HepG2 (cell line): ENCODE measurements at regions not wholly inside any gene's neighbourhood (a gene's known extent, or its start where the extent isn't known, plus 50 kb on each side); places are given as distances from the start of the nearest gene placed in this dataset.

Source experiments
- ARID3A ChIP-seq: IDR thresholded peaks from 2 replicates; pipeline ENCODE4 v1.6.1; 2012; ENCODE audit warnings: low read depth, low read length, improper control_type of control experiment
- ATAD3A ChIP-seq: sonication (generic); formaldehyde crosslinking; IDR thresholded peaks from 2 replicates; pipeline ENCODE4 v1.4.0; 2020; ENCODE audit warnings: missing genetic modification reagents
- CREM ChIP-seq, 2 experiments: sonication (generic) in 1 of 2; formaldehyde crosslinking in 1 of 2; IDR thresholded peaks; 2 replicates each; pipeline versions ENCODE4 v1.4.0 to v1.6.1; 2016 to 2020; ENCODE audit warnings: antibody characterized with exemption in 1 of 2, mild to moderate bottlenecking in 1 of 2, missing genetic modification reagents in 1 of 2
- DPF2 ChIP-seq: sonication (generic); formaldehyde crosslinking; IDR thresholded peaks from 2 replicates; pipeline ENCODE4 v1.4.0; 2020; ENCODE audit warnings: mild to moderate bottlenecking, low read depth, missing genetic modification reagents, borderline replicate concordance
- DRAP1 ChIP-seq: IDR thresholded peaks from 2 replicates; pipeline ENCODE4 v1.6.1; 2016; ENCODE audit warnings: missing genetic modification reagents, missing compliant biosample characterization
- FOXK2 ChIP-seq: fragments of 450-650 bp; IDR thresholded peaks from 2 replicates; pipeline ENCODE4 v1.6.1; 2016
- GATA4 ChIP-seq: sonication (generic); IDR thresholded peaks from 2 replicates; pipeline ENCODE4 v1.6.1; 2016; ENCODE audit warnings: antibody characterized with exemption, low read depth, borderline replicate concordance
- GATAD1 ChIP-seq: IDR thresholded peaks from 2 replicates; pipeline ENCODE4 v1.6.1; 2016; ENCODE audit warnings: missing genetic modification reagents, missing compliant biosample characterization
- ISL2 ChIP-seq: sonication (generic); formaldehyde crosslinking; IDR thresholded peaks from 2 replicates; pipeline ENCODE4 v1.5.0; 2020; ENCODE audit warnings: missing genetic modification reagents
- JUND ChIP-seq: sonication (generic); formaldehyde crosslinking; IDR thresholded peaks from 2 replicates; pipeline ENCODE4 v1.8.0; 2022; ENCODE audit warnings: mild to moderate bottlenecking, missing genetic modification reagents
- KDM1A ChIP-seq: IDR thresholded peaks from 2 replicates; pipeline ENCODE4 v1.6.1; 2016; ENCODE audit warnings: missing compliant biosample characterization
- KDM3A ChIP-seq: IDR thresholded peaks from 2 replicates; pipeline ENCODE4 v1.6.1; 2018; ENCODE audit warnings: low read depth, missing compliant biosample characterization
- NCOR1 ChIP-seq: fragments of 200-600 bp; sonication (generic); IDR thresholded peaks from 2 replicates; pipeline ENCODE4 v1.7.0; 2017; ENCODE audit warnings: antibody characterized with exemption, low read length, borderline replicate concordance
- NR2F6 ChIP-seq, 2 experiments: IDR thresholded peaks; 2 replicates each; pipeline ENCODE4 v1.6.1; 2016; ENCODE audit warnings: antibody characterized with exemption in 1 of 2, mild to moderate bottlenecking in 1 of 2
- SAP130 ChIP-seq: IDR thresholded peaks from 2 replicates; pipeline ENCODE4 v1.6.1; 2016; ENCODE audit warnings: low read depth
- SIN3B ChIP-seq: fragments of 150-350 bp; IDR thresholded peaks from 2 replicates; pipeline ENCODE4 v1.6.1; 2014; ENCODE audit warnings: low read length
- SMAD9 ChIP-seq: sonication (generic); formaldehyde crosslinking; IDR thresholded peaks from 2 replicates; pipeline ENCODE4 v1.5.1; 2020; ENCODE audit warnings: mild to moderate bottlenecking, missing genetic modification reagents
- SOX5 ChIP-seq: IDR thresholded peaks from 2 replicates; pipeline ENCODE4 v1.6.1; 2016; ENCODE audit warnings: borderline replicate concordance
- STAG1 ChIP-seq: sonication (generic); formaldehyde crosslinking; IDR thresholded peaks from 2 replicates; pipeline ENCODE4 v1.4.0; 2020; ENCODE audit warnings: missing genetic modification reagents
- TCF12 ChIP-seq, 2 experiments: fragments of 450-650 bp in 1 of 2; sonication (generic) in 1 of 2; formaldehyde crosslinking in 1 of 2; IDR thresholded peaks; 2 replicates each; pipeline versions ENCODE4 v1.6.1 to v1.8.0; 2017 to 2022; ENCODE audit warnings: antibody characterized with exemption in 1 of 2, mild to moderate bottlenecking in 1 of 2, missing genetic modification reagents in 1 of 2, moderate library complexity in 1 of 2
- ZBTB25 ChIP-seq: IDR thresholded peaks from 2 replicates; pipeline ENCODE4 v1.6.1; 2018; ENCODE audit warnings: missing genetic modification reagents
- ZBTB7A ChIP-seq: sonication (generic); formaldehyde crosslinking; IDR thresholded peaks from 2 replicates; pipeline ENCODE4 v1.8.0; 2022; ENCODE audit warnings: mild to moderate bottlenecking, missing genetic modification reagents
- ZFY ChIP-seq: sonication (generic); formaldehyde crosslinking; IDR thresholded peaks from 2 replicates; pipeline ENCODE4 v1.4.0; 2020; ENCODE audit warnings: missing genetic modification reagents
- ZNF264 ChIP-seq: sonication (generic); formaldehyde crosslinking; IDR thresholded peaks from 2 replicates; pipeline ENCODE4 v1.4.0; 2020; ENCODE audit warnings: missing genetic modification reagents
- ZNF691 ChIP-seq: sonication (generic); formaldehyde crosslinking; IDR thresholded peaks from 2 replicates; pipeline ENCODE4 v1.4.0; 2020; ENCODE audit warnings: missing genetic modification reagents, low read depth, mild to moderate bottlenecking, borderline replicate concordance
- ZNF773 ChIP-seq: sonication (generic); formaldehyde crosslinking; IDR thresholded peaks from 2 replicates; pipeline ENCODE4 v1.4.0; 2020; ENCODE audit warnings: missing genetic modification reagents, borderline replicate concordance
- ZNF775 ChIP-seq: sonication (generic); formaldehyde crosslinking; IDR thresholded peaks from 2 replicates; pipeline ENCODE4 v1.4.0; 2020; ENCODE audit warnings: missing genetic modification reagents, mild to moderate bottlenecking, moderate library complexity, borderline replicate concordance
- ZSCAN31 ChIP-seq: sonication (generic); formaldehyde crosslinking; IDR thresholded peaks from 2 replicates; pipeline ENCODE4 v1.5.0; 2020; ENCODE audit warnings: low read depth, mild to moderate bottlenecking, missing genetic modification reagents

GRCh38 chr7:13017333-13017857, 330.0 kb downstream of the ARL4A start (continued):
- TF ChIP-seq ZBTB7A (no peak), ATAD3A (CRISPR knock-in tag) (no peak), KDM3A (CRISPR knock-in tag) (peak; percentile 57; the same call in 1 of the 2 replicates), ZNF773 (no peak), ZNF691 (CRISPR knock-in tag) (peak; percentile 37; the same call in 1 of the 2 replicates), NR2F6 (IDR thresholded peaks at IDR 0.05) (peak; percentile 90), NR2F6 (CRISPR knock-in tag; IDR thresholded peaks at IDR 0.05) (peak; percentile 89), ZNF264 (CRISPR knock-in tag) (peak; percentile 51; the same call in 1 of the 2 replicates), TCF12 (IDR thresholded peaks at IDR 0.05) (no peak), TCF12 (CRISPR knock-in tag; IDR thresholded peaks at IDR 0.05) (peak; percentile 94), GATA4 (peak; percentile 96), SOX5 (peak; percentile 99), ARID3A (peak; percentile 98), JUND (peak; percentile 98), KDM1A (CRISPR knock-in tag) (no peak), GATAD1 (CRISPR knock-in tag) (peak; percentile 62; the same call in 1 of the 2 replicates), SMAD9 (CRISPR knock-in tag) (no peak), ZFY (no peak), SAP130 (CRISPR knock-in tag) (peak; percentile 70), SIN3B (no peak), NCOR1 (peak; percentile 95; the same call in 1 of the 2 replicates), DPF2 (CRISPR knock-in tag) (peak; percentile 91), FOXK2 (peak; percentile 89), STAG1 (CRISPR knock-in tag) (peak; percentile 22; the same call in 1 of the 2 replicates), ZBTB25 (CRISPR knock-in tag) (peak; percentile 72; the same call in 1 of the 2 replicates), ZNF775 (peak; percentile 63; the same call in 1 of the 2 replicates), ISL2 (CRISPR knock-in tag) (peak; percentile 99), DRAP1 (CRISPR knock-in tag) (0 out of 2 replicates have a peak, but pooled peaks have one; percentile 11), CREM (IDR thresholded peaks at IDR 0.05) (peak; percentile 97), CREM (CRISPR knock-in tag; IDR thresholded peaks at IDR 0.05) (no peak), ZSCAN31 (CRISPR knock-in tag) (0 out of 2 replicates have a peak, but pooled peaks have one; percentile 21)
